MCF 10A (cell line): ENCODE measurements at regions not wholly inside any gene's neighbourhood (a gene's known extent, or its start where the extent isn't known, plus 50 kb on each side); places are given as distances from the start of the nearest gene placed in this dataset.

Experiments used
- BruUV-seq: library from RNA; stranded (reverse); fragments of 400-500 nt; replicated peaks from 2 replicates; lab custom pipeline; 2021; lab: Mats Ljungman, UMichigan
- CTCF ChIA-PET: fragments of 300-600 bp; sonication (Branson Sonifier 250); formaldehyde crosslinking; extraction: SDS; loops from one replicate; lab custom pipeline; 2021; ENCODE audit warnings: antibody characterized with exemption, inconsistent platforms; lab: Yijun Ruan, JAX
- POLR2A ChIA-PET: fragments of 300-600, 350-650 bp; sonication (Branson Sonifier 250); formaldehyde crosslinking; extraction: SDS; loops from one replicate; lab custom pipeline; 2020; ENCODE audit warnings: antibody characterized with exemption, inconsistent platforms; lab: Yijun Ruan, JAX
- DNase-seq: peaks from one replicate; pipeline ENCODE4 v3.0.0-alpha.2; 2018; ENCODE audit not compliant: unreplicated experiment
- H3K27ac Mint-ChIP-seq: one replicate; pipeline ENCODE4 v1.8.0; 2022; ENCODE audit warnings: mild to moderate bottlenecking, low read depth, mixed read lengths; ENCODE audit not compliant: unreplicated experiment
- H3K27me3 Mint-ChIP-seq: one replicate; pipeline ENCODE4 v1.8.0; 2022; ENCODE audit warnings: mixed read lengths; ENCODE audit not compliant: insufficient read depth, unreplicated experiment
- H3K36me3 Mint-ChIP-seq: one replicate; pipeline ENCODE4 v1.8.0; 2022; ENCODE audit warnings: mild to moderate bottlenecking, moderate library complexity, mixed read lengths; ENCODE audit not compliant: insufficient read depth, unreplicated experiment
- H3K4me1 Mint-ChIP-seq: one replicate; pipeline ENCODE4 v1.8.0; 2022; ENCODE audit warnings: mixed read lengths; ENCODE audit not compliant: insufficient read depth, unreplicated experiment
- H3K4me3 Mint-ChIP-seq: one replicate; pipeline ENCODE4 v1.8.0; 2022; ENCODE audit warnings: mild to moderate bottlenecking, moderate library complexity, mixed read lengths; ENCODE audit not compliant: unreplicated experiment
- H3K9me3 Mint-ChIP-seq: one replicate; pipeline ENCODE4 v1.8.0; 2022; ENCODE audit warnings: mixed read lengths; ENCODE audit not compliant: unreplicated experiment
- intact Hi-C: fragments of 100-400 bp; cut with micrococcal nuclease; formaldehyde crosslinking; loops from 2 replicates; pipeline ENCODE4 v1.14.1; 2022
- TF ChIP-seq, protein P1 (sequence below): fragments of 200-600 bp; IDR thresholded peaks from one replicate; pipeline ENCODE4 v1.8.0; 2022; ENCODE audit warnings: antibody characterized with exemption, mild to moderate bottlenecking; ENCODE audit not compliant: unreplicated experiment

DNA sequence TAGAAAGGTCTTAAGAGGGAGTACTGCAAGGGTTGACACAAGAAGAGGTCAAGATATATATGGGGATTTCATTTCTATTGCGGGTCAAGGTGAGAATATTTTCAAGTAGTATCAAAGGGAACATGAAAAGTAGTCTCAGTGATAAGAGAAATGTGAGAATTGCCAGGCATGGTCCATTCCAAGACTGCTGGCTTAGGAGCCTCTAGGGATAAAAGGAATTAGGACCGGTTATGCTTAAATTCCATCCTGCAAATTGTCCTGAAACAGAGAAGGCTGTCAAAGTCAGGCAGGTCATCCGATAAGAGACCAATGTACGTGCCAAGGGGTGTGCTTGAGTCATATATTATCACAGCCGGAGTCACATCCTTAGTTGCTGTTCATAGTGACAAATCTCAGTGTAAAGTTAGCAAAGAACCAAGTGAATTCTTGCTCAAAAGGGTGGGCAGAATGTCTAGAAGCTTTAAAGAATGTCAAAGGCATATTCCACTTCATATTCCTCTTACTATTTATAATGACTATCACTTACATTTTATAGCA, 133.6 kb downstream of the CBLL2 start:
- TF ChIP-seq, protein P1, sequence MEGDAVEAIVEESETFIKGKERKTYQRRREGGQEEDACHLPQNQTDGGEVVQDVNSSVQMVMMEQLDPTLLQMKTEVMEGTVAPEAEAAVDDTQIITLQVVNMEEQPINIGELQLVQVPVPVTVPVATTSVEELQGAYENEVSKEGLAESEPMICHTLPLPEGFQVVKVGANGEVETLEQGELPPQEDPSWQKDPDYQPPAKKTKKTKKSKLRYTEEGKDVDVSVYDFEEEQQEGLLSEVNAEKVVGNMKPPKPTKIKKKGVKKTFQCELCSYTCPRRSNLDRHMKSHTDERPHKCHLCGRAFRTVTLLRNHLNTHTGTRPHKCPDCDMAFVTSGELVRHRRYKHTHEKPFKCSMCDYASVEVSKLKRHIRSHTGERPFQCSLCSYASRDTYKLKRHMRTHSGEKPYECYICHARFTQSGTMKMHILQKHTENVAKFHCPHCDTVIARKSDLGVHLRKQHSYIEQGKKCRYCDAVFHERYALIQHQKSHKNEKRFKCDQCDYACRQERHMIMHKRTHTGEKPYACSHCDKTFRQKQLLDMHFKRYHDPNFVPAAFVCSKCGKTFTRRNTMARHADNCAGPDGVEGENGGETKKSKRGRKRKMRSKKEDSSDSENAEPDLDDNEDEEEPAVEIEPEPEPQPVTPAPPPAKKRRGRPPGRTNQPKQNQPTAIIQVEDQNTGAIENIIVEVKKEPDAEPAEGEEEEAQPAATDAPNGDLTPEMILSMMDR = no peak
- H3K4me3 Mint-ChIP-seq = no peak overlapping the region
- H3K9me3 Mint-ChIP-seq = no peaks in the 10 kb centered on the region
- intact Hi-C loops = no loop called here
- no peaks in the 10 kb centered on the region for H3K36me3 Mint-ChIP-seq
- H3K4me1 Mint-ChIP-seq = no peaks in the 10 kb centered on the region
- H3K27ac Mint-ChIP-seq = no peak overlapping the region
- ChIA-PET POLR2A (no interaction called here), CTCF (interaction anchor here (0.7 kb wide), 1 partner anchor 342 kb away, joined by 3 read pairs; no protein-coding TSS in a partner anchor)
- no TSS peak for BruUV-seq
- no peak for DNase-seq
- H3K27me3 Mint-ChIP-seq = peaks cover 43% of the 10 kb centered on the region

GRCh38 chrX:22409418-22409817, 136.7 kb downstream of the CBLL2 start:
- POLR2A ChIA-PET = no interaction called here
- intact Hi-C loops = no loop called here
- H3K36me3 Mint-ChIP-seq = no peaks in the 10 kb centered on the region
- H3K4me3 Mint-ChIP-seq = no peak overlapping the region
- H3K4me1 Mint-ChIP-seq = no peaks in the 10 kb centered on the region
- no peak overlapping the region for H3K27ac Mint-ChIP-seq
- TF ChIP-seq, protein P1 = no peak
- H3K9me3 Mint-ChIP-seq = no peaks in the 10 kb centered on the region
- H3K27me3 Mint-ChIP-seq = peaks cover 19% of the 10 kb centered on the region
- CTCF ChIA-PET = interaction anchor here (0.9 kb wide), 1 partner anchor 10 kb away, joined by 3 read pairs; no protein-coding TSS in a partner anchor
- no peak for DNase-seq
- BruUV-seq = no TSS peak

- peak; percentile 6 for DNase-seq
- H3K9me3 Mint-ChIP-seq = no peaks in the 10 kb centered on the region
- H3K27ac Mint-ChIP-seq = no peak overlapping the region
- H3K36me3 Mint-ChIP-seq = no peaks in the 10 kb centered on the region
- peaks cover 10% of the 10 kb centered on the region for H3K4me1 Mint-ChIP-seq
- H3K27me3 Mint-ChIP-seq = peaks cover 71% of the 10 kb centered on the region
- intact Hi-C loops = no loop called here
- H3K4me3 Mint-ChIP-seq = no peak overlapping the region
- POLR2A ChIA-PET = interaction anchor here (1.0 kb wide), 1 partner anchor 58 kb away, joined by 3 read pairs; no protein-coding TSS in a partner anchor
- BruUV-seq = no TSS peak
- TF ChIP-seq, protein P1 = no peak
- CTCF ChIA-PET = interaction anchor here (0.5 kb wide), 1 partner anchor 1924 kb away, joined by 3 read pairs; no protein-coding TSS in a partner anchor
These were observed 151.6 kb downstream of the CBLL2 start for GRCh38 chrX:22424122-22424915.

GRCh38 chrX:22424919-22425318, 152.2 kb downstream of the CBLL2 start:
- BruUV-seq = no TSS peak
- Mint-ChIP-seq H3K36me3 (no peaks in the 10 kb centered on the region), H3K9me3 (no peaks in the 10 kb centered on the region), H3K27me3 (peaks cover 73% of the 10 kb centered on the region), H3K4me1 (peaks cover 10% of the 10 kb centered on the region), H3K27ac (no peak overlapping the region), H3K4me3 (no peak overlapping the region)
- POLR2A ChIA-PET = interaction anchor here (1.0 kb wide), 1 partner anchor 59 kb away, joined by 3 read pairs; no protein-coding TSS in a partner anchor
- CTCF ChIA-PET = no interaction called here
- intact Hi-C loops = no loop called here
- no peak for DNase-seq
- TF ChIP-seq, protein P1 = no peak
